GM18519 (cell line): ENCODE measurements at regions not wholly inside any gene's neighbourhood (a gene's known extent, or its start where the extent isn't known, plus 50 kb on each side); places are given as distances from the start of the nearest gene placed in this dataset.
"Not testable (repeated sequence)": the region's sequence is repeated elsewhere in the genome, so short reads cannot be mapped to it uniquely, and the experiment has no call there.

Source experiments
- ATAC-seq: cut with Tn5 transposase; IDR thresholded peaks from one replicate; pipeline ENCODE4 v1.9.1; 2021; ENCODE audit warnings: mild to moderate bottlenecking, moderate library complexity; ENCODE audit not compliant: unreplicated experiment, low FRiP score

DNA sequence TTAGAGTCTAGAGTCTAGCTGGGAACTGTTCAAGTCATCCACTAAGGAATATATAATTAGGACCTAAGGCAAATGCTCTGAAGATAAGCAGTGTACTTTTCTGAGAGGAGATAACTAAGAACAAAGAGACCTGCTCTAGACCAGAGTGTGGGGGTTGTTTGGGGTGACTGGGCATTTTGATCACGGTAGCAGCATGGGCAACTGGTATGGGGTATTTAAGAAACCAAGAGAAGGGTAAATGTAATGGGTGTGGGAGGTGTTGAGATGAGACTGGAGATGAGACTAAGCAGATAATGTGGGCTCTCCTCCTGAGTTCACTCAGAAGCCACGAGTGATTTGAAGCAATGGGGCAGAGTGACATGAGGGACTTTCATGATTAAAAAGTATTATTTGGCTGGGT, 1082.9 kb downstream of the GATA3 start:
- ATAC-seq, result no peak

- not testable (repeated sequence) for ATAC-seq
Observed at GRCh38 chr10:9138829-9139228, 1084.3 kb downstream of the GATA3 start.

DNA sequence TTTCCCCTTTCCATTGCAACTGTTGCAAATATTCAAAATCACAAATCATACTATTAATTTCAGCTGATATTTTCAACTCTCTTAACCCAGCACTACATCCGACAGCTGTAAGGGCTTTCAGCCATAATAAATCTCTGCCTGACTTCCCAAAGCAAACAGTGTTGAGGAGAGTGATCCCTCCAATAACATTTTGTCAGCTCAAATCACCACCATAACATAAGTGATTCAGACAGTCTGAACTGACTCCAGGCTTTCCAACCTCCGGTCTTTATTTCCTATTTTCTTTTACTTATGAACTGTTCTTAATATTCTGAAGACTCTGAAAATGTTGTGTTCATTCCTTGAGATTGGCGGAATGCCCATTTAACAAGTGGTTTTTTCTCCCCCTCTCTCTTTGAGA, 1085.9 kb downstream of the GATA3 start:
- ATAC-seq, result no peak

DNA sequence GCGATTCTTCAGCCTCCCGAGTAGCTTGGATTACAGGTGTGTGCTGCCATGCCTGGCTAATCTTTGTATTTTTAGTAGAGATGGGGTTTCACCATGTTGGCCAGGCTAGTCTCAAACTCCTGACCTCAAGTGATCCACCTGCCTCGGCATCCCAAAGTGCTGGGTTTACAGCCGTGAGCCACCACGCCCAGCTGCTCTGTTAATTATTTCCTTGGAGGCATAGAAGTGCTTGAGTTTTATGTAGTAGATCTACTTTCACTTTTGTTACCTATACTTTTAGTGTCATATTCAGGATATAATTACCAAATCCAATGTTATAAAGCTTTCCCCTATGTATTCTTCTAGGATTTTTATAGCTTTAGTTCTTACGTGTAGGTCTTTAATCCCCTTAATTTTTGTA, 1093.0 kb downstream of the GATA3 start:
- no peak for ATAC-seq

DNA sequence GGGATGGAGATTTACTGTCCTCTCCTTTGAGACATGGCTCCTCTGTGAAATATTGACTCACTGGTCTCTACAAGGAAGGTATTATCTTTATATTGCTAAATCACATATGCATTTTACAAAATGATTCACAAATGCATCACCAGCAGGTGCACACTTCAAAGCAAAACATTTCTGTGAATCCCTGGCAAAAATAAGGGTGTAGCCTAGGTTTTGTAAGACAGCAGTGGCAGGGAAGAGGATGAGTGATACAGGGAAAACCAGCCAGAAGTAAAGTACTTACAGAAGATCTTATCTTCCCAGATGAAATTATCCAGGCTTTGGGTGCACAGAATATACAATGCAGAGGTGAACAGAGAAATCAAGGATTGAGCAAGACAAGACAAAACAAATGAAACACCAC, 1094.6 kb downstream of the GATA3 start:
- ATAC-seq, result no peak

DNA sequence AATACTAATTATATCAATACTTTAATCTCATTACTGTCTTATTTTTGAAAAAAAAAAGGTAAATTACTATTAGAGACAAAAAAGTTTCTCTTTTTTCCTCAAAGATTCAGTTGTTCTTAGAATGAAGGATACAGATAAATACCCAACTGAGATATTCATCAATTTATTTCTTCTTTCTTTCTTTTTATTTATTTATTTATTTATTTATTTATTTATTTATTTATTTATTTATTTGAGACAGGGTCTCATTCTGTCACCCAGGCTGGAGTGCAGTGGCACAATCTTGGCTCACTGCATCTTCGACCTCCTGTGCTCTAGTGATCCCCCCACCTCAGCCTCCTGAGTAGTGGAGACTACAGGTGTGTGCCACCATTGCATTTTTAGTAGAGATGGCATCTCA, 1098.6 kb downstream of the GATA3 start:
- not testable (repeated sequence) for ATAC-seq

DNA sequence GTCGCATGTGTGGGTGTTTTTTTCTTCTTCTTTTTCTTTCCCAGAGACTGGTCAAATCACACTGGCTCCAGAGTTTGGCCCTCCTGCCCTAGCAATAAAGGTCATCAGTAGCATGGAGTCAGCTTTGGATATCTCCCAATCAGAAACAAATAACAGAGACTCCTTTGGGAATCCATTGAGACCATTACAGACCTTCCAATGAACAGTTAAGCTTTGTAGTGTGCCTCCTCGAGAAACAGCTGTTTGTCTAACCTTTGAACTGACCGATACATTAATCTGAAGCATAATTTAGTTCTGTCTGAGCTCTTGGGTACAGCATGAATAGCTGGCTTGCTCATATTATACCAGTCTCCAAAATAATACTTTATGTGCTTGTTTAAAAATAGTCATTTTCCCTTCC, 1103.2 kb downstream of the GATA3 start:
- no peak for ATAC-seq

- no peak for ATAC-seq
Observed at GRCh38 chr10:9158675-9159074, 1104.2 kb downstream of the GATA3 start.

DNA sequence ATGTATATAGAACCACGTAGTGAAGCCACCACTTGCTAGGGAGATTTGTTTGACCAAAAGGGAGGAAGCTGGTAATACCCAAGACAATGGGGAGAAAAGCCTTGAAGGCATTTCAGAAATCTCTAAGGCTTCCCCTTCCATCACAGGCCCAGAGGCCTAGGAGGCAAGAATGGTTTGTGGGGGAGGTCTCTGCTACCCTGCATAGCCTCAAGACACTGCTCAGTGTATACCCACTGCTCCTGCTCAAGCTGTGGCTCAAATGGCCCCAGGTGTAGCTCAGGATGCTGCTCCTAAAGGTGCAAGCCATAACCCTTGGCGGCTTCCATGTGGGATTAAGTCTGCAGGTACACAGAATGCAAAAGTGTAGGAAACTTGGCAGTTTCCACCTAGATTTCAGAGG, 1105.8 kb downstream of the GATA3 start:
- ATAC-seq, result no peak

- ATAC-seq, result no peak
Observed at GRCh38 chr10:9163699-9164098, 1109.2 kb downstream of the GATA3 start.

- no peak for ATAC-seq
Observed at GRCh38 chr10:9166770-9167169, 1112.3 kb downstream of the GATA3 start.

DNA sequence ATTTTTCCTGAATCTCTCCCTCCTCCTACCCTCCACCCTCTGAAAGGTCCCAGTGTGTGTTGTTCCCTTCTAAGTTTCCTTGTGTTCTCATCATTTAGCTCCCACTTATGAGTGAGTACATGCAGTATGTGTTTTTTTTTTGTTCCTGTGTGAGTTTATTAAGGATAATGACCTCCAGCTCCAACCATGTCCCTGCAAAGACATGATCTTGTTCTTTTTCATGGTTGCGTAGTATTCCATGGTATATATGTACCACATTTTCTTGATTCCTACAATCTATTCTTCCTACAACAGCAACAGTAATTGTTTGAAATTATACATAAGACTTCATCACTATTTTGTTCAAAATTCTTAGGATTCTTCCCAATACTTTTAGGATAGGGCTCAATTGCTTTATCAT, 1117.8 kb downstream of the GATA3 start:
- ATAC-seq, result no peak

DNA sequence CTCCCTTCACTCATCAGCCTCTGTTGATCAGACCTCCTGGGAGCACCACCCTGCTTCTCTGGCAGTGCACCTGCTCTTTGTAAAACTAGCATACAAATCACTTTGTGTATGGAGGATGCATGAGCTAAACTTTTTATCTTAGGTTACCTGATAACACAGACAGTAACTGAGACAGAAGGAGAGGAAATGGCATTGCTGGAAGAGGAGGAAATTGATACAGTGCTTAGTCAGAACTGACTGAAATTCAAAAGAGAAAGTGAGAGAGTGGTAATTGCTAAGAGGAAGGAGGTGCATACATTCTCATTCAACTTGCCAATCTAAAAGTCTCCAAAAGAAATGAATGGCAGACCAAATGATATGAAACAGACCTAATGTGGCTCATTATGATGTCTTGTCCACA, 1120.7 kb downstream of the GATA3 start:
- peak; percentile 77 for ATAC-seq

DNA sequence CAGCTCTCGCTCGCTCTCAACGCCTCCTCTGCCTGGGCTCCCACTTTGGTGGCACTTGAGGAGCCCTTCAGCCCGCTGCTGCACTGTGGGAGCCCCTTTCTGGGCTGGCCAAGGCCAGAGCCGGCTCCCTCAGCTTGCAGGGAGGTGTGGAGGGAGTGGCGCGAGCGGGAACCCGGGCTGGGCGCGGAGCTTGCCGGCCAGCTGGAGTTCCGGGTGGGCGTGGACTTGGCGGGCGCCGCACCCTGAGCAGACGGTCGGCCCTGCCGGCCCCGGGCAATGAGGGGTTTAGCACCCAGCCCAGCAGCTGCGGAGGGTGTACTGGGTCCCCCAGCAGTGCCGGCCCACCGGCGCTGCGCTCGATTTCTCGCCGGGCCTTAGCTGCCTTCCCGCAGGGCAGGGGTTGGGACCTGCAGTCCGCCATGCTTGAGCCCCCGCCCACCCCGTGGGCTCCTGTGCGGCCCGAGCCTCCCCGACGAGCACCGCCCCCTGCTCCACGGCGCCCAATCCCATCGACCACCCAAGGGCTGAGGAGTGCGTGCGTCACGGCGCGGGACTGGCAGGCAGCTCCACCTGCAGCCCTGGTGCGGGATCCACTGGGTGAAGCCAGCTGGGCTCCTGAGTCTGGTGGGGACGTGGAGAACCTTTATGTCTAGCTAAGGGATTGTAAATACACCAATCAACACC, 1128.9 kb downstream of the GATA3 start:
- not testable (repeated sequence) for ATAC-seq

DNA sequence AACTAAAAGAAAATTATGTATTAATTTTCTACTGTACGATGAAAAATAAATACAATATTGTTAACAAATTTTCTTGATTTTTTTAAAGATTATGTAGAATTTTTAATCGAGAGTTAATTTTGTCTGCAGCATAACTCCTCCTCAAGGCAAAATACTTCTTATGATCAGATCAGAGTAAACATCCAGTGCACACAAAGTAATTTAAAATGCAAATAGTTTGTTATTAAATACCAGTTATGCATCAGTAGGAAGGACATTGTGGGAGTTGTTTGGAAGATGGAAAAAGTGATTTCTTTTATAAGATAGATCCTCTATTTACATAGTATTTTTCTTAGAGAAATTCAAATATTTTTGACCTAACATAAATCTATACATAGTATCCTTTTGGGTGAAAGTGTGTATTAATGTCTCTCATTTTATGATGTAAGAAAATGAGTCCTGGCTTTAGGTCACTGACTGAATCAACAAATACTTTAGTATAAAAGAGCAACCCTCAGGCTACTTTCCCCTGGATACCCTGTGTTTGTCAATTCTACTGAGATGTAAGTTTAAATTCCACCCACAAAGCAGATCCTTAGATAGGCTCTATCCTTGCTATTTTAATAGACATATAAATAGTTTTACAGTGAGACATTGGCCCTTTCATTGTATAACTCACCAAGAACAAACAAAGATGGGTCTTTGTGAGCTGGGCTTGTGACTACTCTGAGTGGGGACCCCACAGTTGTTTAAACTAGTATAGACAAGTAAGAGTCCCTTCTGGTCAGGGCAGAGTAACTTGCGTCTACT, 1133.7 kb downstream of the GATA3 start:
- no peak for ATAC-seq

DNA sequence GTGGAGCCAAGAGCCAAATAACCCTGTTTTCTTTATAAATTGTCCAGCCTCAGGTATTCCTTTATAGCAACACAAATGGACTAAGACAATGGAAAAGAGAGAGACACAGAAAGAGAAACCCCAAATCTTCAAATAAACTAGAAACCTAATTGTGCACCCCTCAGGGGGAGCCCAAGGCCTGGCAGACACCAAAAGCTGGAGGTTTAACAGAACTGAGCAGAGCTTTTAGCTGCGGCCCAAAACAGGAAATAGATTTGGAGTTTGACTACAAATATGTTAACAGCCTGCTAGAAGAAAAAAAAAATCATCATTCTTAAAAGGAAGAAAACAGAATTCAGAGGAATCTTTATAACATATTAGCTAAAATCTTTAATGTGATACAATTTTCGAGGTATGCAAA, 1135.0 kb downstream of the GATA3 start:
- ATAC-seq, result no peak

- no peak for ATAC-seq
Observed at GRCh38 chr10:9193120-9193519, 1138.6 kb downstream of the GATA3 start.

DNA sequence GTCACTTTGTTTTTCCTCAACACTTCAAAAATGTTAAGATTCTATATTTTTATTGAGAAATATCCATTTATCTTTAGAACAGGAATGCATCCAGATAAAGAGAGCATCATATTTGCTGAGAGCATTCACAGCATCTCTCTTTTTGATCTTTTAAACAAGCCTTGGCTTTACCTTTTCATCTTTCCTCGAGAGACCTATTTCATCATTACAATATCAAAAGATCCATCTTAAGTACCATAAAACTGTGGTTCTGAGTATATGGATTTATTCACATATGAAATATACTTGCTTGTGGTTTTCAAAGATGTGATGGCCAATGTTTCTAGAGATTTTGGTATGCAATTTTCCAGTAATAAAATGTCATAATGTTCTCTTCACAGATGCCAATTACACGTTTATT, 1140.9 kb downstream of the GATA3 start:
- no peak for ATAC-seq

DNA sequence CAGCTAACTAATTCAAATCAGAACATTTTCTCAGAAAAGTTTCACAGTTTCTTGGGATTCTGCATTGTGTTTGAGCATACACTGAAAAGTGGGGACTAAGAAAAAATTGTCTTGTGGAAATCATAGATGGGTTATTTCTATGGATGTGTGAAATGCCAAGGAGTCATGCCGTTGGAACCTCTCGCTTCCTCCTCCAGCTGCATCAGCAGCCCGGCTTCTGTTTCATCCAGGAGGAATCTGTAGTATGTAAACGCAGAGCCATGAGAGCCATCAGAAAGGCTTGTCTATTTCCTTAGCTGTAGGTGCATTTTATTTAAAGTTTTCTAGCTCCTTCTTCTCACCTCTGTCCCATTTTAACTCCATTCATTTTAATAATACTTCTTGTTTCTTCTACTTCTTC, 1144.1 kb downstream of the GATA3 start:
- no peak for ATAC-seq

DNA sequence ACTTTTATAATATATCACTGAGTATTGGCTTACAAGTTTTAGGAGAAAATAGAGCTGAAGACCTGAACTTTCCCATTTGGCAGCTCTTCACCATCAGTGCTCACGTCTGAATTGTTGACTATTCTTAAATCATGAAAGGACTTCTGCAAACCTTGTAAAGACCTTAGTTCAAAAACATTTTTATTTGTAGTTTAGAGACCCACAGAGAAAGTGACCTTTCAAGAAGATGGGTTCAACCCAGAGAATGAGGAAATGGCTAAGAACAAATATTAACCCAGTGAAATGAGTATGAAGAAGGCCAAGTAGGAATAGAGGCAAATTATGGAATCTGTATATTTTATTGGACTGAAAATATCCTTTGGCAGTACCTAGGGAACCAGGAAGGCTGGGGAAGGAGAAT, 1151.1 kb downstream of the GATA3 start:
- no peak for ATAC-seq

DNA sequence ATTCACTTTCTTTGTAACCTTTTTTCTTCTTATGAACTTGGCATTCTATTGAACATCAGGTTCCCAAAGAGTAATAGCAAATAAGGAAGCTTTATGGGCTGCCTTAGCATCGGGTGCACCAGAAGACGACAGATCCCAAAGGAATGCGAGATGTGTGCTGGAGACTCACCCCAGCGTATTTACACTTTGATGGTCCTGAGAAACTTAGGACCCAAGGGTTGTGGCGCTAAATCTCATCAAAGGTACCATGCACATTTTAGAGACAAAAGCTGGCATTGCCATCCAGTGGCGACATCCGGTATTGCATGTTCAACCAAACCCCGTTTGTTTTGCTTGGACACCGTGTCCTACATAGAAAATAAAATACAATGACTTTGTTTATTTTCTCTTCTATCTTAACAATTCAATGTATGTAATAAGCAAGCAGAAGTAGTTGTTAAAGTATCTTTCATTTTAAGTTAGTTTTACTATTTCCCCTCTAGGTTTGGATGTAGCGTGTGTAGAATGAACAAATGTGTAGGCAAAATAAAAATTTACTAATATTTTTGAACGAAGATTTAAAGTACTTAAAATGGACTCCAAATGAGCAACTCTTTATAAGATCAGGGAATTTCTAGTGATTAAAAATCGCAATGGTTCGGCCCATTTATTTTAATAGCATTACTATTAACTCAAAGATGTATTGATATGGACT, 1154.8 kb downstream of the GATA3 start:
- peak; percentile 82 for ATAC-seq

GRCh38 chr10:9211228-9211627, 1156.7 kb downstream of the GATA3 start:
- no peak for ATAC-seq
